IMR-90 (cell line): ENCODE measurements at regions not wholly inside any gene's neighbourhood (a gene's known extent, or its start where the extent isn't known, plus 50 kb on each side); places are given as distances from the start of the nearest gene placed in this dataset.

Source experiments
- POLR2A ChIP-seq: IDR thresholded peaks from 2 replicates; pipeline ENCODE4 v1.6.1; 2012; ENCODE audit warnings: mild to moderate bottlenecking, low read depth, low read length
- RFX5 ChIP-seq: IDR thresholded peaks from 2 replicates; pipeline ENCODE4 v1.8.0; 2012; ENCODE audit warnings: low read depth, mild to moderate bottlenecking, low read length, moderate library complexity
- TF ChIP-seq, protein P1 (sequence below): conservative IDR thresholded peaks from 2 replicates; pipeline ENCODE4 v1.5.1; 2012; ENCODE audit warnings: mild to moderate bottlenecking, low read depth, low read length, improper control_type of control experiment

DNA sequence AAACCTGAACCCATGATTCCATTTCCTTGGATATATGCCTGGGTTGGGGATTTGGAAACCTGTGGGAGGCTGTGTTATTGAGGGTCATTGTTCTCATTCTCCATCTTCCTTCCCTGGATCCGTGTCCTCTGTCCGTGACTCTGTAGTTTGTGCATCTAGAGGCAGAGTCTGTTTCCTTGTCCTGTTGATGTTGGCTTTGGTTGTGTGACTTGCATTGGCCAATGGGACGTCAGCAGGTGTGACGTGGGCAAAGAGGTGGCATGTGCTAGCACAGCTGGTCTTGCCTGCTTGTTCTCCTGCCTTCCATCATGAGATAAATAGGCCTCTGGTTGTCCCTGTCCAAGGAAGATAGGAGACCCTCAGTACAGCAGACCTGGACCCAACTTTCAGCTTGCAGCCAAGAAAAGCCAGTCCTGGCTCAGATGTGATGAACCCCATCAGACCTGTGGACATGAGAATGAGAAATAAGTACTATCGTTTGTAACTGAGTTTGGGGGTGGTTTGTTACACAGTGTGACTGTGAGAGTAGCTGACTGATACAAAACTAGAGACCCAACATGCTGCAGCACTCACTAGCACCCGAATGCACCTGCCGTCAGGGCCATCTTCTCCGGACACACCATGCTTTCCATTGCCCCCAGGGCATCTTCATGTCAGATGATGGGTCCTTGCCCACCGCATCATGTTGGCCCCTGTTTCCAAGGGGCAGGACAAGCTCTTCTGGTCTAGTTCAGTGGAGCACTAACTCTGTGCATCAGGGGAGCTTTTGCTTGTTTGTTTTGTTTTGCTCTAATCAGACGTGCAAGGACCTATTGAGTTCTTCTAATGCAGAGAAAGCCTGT, 195.3 kb upstream of the SULF2 start:
- TF ChIP-seq POLR2A (no peak), RFX5 (no peak)
- TF ChIP-seq, protein P1, sequence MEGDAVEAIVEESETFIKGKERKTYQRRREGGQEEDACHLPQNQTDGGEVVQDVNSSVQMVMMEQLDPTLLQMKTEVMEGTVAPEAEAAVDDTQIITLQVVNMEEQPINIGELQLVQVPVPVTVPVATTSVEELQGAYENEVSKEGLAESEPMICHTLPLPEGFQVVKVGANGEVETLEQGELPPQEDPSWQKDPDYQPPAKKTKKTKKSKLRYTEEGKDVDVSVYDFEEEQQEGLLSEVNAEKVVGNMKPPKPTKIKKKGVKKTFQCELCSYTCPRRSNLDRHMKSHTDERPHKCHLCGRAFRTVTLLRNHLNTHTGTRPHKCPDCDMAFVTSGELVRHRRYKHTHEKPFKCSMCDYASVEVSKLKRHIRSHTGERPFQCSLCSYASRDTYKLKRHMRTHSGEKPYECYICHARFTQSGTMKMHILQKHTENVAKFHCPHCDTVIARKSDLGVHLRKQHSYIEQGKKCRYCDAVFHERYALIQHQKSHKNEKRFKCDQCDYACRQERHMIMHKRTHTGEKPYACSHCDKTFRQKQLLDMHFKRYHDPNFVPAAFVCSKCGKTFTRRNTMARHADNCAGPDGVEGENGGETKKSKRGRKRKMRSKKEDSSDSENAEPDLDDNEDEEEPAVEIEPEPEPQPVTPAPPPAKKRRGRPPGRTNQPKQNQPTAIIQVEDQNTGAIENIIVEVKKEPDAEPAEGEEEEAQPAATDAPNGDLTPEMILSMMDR: no peak
